Adipocyte (in vitro differentiated cells): ENCODE measurements at regions not wholly inside any gene's neighbourhood (a gene's known extent, or its start where the extent isn't known, plus 50 kb on each side); places are given as distances from the start of the nearest gene placed in this dataset.
"Not testable (repeated sequence)": the region's sequence is repeated elsewhere in the genome, so short reads cannot be mapped to it uniquely, and the experiment has no call there.

Source experiments
- DNase-seq: peaks from one replicate; pipeline ENCODE4 v3.0.0-alpha.2; 2015; ENCODE audit warnings: low read depth
- H3K27me3 ChIP-seq: replicated peaks from 2 replicates; pipeline ENCODE4 v1.7.0; 2013; ENCODE audit warnings: mild to moderate bottlenecking, low read length, moderate library complexity; ENCODE audit not compliant: control insufficient read depth, insufficient read depth
- H3K36me3 ChIP-seq: 2 replicates; pipeline ENCODE4 v1.7.0; 2013; ENCODE audit warnings: low read length, mild to moderate bottlenecking, moderate library complexity; ENCODE audit not compliant: control insufficient read depth, insufficient read depth, severe bottlenecking
- H3K4me1 ChIP-seq: 2 replicates; pipeline ENCODE4 v1.7.0; 2013; ENCODE audit warnings: mild to moderate bottlenecking, low read length, moderate library complexity; ENCODE audit not compliant: control insufficient read depth, insufficient read depth
- H3K4me3 ChIP-seq: 2 replicates; pipeline ENCODE4 v1.7.0; 2013; ENCODE audit warnings: mild to moderate bottlenecking, low read length, moderate library complexity
- H3K9ac ChIP-seq: 2 replicates; pipeline ENCODE4 v1.7.0; 2013; ENCODE audit warnings: mild to moderate bottlenecking, low read length, moderate library complexity
- H3K9me3 ChIP-seq: 2 replicates; pipeline ENCODE4 v1.7.0; 2013; ENCODE audit warnings: mild to moderate bottlenecking, low read length, moderate library complexity; ENCODE audit not compliant: control insufficient read depth

GRCh38 chr16:22436823-22437652 is 62.6 kb upstream of the CDR2 start:
- not testable (repeated sequence) for H3K9me3 ChIP-seq, H3K36me3 ChIP-seq, H3K27me3 ChIP-seq, H3K4me1 ChIP-seq
- Histone ChIP-seq H3K9ac (peak overlapping the region; percentile 92), H3K4me3 (peak overlapping the region; percentile 86)
- peak; percentile 82 for DNase-seq

- Histone ChIP-seq H3K9ac (peak overlapping the region; percentile 92), H3K4me3 (peak overlapping the region; percentile 86)
- not testable (repeated sequence) for DNase-seq, H3K36me3 ChIP-seq, H3K27me3 ChIP-seq, H3K4me1 ChIP-seq, H3K9me3 ChIP-seq
Observed at GRCh38 chr16:22436326-22436822, 62.0 kb upstream of the CDR2 start.

- H3K9ac ChIP-seq, H3K27me3 ChIP-seq, H3K4me3 ChIP-seq, DNase-seq, H3K4me1 ChIP-seq, H3K9me3 ChIP-seq: not testable (repeated sequence)
- H3K36me3 ChIP-seq: peaks cover 20% of the 10 kb centered on the region
Observed at GRCh38 chr16:22431314-22431713, 56.9 kb upstream of the CDR2 start.

GRCh38 chr16:22428654-22429053 is 54.2 kb upstream of the CDR2 start:
- H3K36me3 ChIP-seq: peaks cover 20% of the 10 kb centered on the region
- peaks cover 22% of the 10 kb centered on the region for H3K4me1 ChIP-seq
- H3K27me3 ChIP-seq: no peaks in the 10 kb centered on the region
- no peak overlapping the region for H3K4me3 ChIP-seq
- no peak overlapping the region for H3K9ac ChIP-seq
- H3K9me3 ChIP-seq: no peaks in the 10 kb centered on the region
- no peak for DNase-seq

GRCh38 chr16:22427556-22427955 is 53.1 kb upstream of the CDR2 start:
- no peaks in the 10 kb centered on the region for H3K27me3 ChIP-seq
- no peaks in the 10 kb centered on the region for H3K9me3 ChIP-seq
- H3K9ac ChIP-seq: no peak overlapping the region
- peaks cover 22% of the 10 kb centered on the region for H3K4me1 ChIP-seq
- peaks cover 20% of the 10 kb centered on the region for H3K36me3 ChIP-seq
- no peak overlapping the region for H3K4me3 ChIP-seq
- no peak for DNase-seq

GRCh38 chr16:22425847-22426246 is 51.4 kb upstream of the CDR2 start:
- peaks cover 22% of the 10 kb centered on the region for H3K4me1 ChIP-seq
- peak overlapping the region; percentile 84 for H3K9ac ChIP-seq
- H3K36me3 ChIP-seq: peaks cover 20% of the 10 kb centered on the region
- H3K4me3 ChIP-seq: no peak overlapping the region
- no peaks in the 10 kb centered on the region for H3K9me3 ChIP-seq
- no peak for DNase-seq
- no peaks in the 10 kb centered on the region for H3K27me3 ChIP-seq

- Histone ChIP-seq H3K4me3 (peak overlapping the region; percentile 73), H3K9me3 (no peaks in the 10 kb centered on the region)
- peak; percentile 68 for DNase-seq
Observed at GRCh38 chr16:22425036-22425801, 50.8 kb upstream of the CDR2 start.

GRCh38 chr16:22424161-22424937 is 49.9 kb upstream of the CDR2 start:
- Histone ChIP-seq H3K9me3 (no peaks in the 10 kb centered on the region), H3K36me3 (peaks cover 20% of the 10 kb centered on the region), H3K4me1 (peaks cover 22% of the 10 kb centered on the region), H3K27me3 (no peaks in the 10 kb centered on the region), H3K9ac (peak overlapping the region; percentile 84), H3K4me3 (peak overlapping the region; percentile 73)
- DNase-seq: peak; percentile 57

More at GRCh38 chr16:22425036-22425801, 50.8 kb upstream of the CDR2 start:
- peaks cover 22% of the 10 kb centered on the region for H3K4me1 ChIP-seq
- no peaks in the 10 kb centered on the region for H3K27me3 ChIP-seq
- peak overlapping the region; percentile 84 for H3K9ac ChIP-seq
- peaks cover 20% of the 10 kb centered on the region for H3K36me3 ChIP-seq
